Epithelial cell of proximal tubule (primary cell): ENCODE measurements at regions not wholly inside any gene's neighbourhood (a gene's known extent, or its start where the extent isn't known, plus 50 kb on each side); places are given as distances from the start of the nearest gene placed in this dataset.
A peak's percentile ranks its signal among the peaks of the same experiment; 100 is the strongest.
"Not testable (repeated sequence)": the region's sequence is repeated elsewhere in the genome, so short reads cannot be mapped to it uniquely, and the experiment has no call there.

ENCODE experiments used
- DNase-seq: peaks from one replicate; pipeline ENCODE4 v3.0.0-alpha.2; 2011; ENCODE audit warnings: low read depth
- H3K4me3 ChIP-seq: 2 replicates; pipeline ENCODE4 v1.5.1; 2011; ENCODE audit warnings: low read depth, mild to moderate bottlenecking, low read length
- TF ChIP-seq, protein P1 (sequence below): conservative IDR thresholded peaks from 2 replicates; pipeline ENCODE4 v1.5.1; 2012; ENCODE audit warnings: low read depth, mild to moderate bottlenecking, low read length

DNA sequence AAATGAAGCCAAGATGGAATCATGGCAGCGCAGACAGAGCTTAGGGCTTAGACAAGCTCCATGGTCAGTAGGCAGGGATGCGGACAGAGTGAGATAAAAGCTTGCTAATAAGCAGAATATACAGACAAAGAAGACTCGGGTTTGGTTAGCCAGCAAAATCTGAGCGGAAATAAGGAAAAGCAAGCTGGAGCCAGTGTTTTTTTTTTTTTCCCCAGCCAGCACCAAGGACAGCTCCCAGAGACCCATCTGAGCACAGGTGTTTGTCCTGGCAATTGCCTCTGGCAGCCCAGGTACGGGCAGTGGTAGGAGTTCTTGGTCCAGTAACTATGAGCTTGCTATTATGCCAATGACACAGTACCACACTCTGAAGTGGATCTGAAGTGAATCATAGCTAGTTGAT lies 187.6 kb downstream of the ADCYAP1 start:
- H3K4me3 ChIP-seq: no peak overlapping the region
- TF ChIP-seq, protein P1, sequence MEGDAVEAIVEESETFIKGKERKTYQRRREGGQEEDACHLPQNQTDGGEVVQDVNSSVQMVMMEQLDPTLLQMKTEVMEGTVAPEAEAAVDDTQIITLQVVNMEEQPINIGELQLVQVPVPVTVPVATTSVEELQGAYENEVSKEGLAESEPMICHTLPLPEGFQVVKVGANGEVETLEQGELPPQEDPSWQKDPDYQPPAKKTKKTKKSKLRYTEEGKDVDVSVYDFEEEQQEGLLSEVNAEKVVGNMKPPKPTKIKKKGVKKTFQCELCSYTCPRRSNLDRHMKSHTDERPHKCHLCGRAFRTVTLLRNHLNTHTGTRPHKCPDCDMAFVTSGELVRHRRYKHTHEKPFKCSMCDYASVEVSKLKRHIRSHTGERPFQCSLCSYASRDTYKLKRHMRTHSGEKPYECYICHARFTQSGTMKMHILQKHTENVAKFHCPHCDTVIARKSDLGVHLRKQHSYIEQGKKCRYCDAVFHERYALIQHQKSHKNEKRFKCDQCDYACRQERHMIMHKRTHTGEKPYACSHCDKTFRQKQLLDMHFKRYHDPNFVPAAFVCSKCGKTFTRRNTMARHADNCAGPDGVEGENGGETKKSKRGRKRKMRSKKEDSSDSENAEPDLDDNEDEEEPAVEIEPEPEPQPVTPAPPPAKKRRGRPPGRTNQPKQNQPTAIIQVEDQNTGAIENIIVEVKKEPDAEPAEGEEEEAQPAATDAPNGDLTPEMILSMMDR: no peak
- no peak for DNase-seq

DNA sequence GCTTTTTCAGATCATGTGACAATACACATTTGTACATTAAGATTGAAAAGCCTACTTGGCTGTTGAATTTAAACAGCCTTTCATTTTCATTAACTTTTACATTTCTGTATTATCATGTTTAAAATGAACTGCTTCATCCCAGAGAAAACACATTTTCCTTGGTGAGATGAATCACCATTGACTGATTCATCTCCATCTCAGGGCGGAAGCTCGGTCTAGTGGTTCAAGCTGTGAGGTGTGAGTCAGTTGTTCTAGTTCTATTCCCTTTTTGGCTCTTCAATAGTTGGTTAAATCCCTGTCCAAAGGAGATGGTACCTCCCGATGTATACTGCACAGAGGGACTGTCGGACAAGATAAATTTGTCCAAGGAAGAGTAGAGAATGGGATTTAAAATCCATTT lies 189.7 kb downstream of the ADCYAP1 start:
- TF ChIP-seq, protein P1: no peak
- DNase-seq: peak; percentile 41
- H3K4me3 ChIP-seq: no peak overlapping the region

DNA sequence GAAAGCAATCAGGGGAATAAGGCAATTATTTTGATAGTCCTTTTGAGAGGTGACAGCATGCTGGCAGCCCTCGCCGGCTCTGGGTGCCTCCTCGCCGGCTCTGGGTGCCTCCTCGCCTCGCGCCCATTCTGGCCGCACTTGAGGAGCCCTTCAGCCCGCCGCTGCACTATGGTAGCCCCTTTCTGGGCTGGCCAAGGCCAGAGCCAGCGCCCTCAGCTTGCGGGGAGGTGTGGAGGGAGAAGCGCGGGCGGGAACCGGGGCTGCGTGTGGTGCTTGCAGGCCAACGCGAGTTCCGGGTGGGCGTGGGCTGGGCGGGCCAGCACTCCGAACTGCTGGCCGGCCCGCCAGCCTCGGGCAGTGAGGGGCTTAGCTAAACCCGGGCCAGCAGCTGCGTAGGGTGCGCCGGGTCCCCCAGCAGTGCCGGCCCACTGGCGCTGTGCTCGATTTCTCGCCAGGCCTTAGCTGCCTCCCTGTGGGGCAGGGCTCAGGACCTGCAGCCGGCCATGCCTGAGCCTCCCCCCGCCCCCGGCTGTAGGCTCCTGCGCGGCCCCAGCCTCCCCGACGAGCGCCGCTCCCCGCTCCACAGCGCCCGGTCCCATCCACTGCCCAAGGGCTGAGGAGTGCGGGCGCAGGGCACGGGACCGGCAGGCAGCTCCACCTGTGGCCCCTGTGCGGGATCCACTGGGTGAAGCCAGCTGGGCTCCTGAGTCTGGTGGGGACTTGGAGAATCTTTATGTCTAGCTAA lies 193.5 kb downstream of the ADCYAP1 start:
- not testable (repeated sequence) for DNase-seq, H3K4me3 ChIP-seq

DNA sequence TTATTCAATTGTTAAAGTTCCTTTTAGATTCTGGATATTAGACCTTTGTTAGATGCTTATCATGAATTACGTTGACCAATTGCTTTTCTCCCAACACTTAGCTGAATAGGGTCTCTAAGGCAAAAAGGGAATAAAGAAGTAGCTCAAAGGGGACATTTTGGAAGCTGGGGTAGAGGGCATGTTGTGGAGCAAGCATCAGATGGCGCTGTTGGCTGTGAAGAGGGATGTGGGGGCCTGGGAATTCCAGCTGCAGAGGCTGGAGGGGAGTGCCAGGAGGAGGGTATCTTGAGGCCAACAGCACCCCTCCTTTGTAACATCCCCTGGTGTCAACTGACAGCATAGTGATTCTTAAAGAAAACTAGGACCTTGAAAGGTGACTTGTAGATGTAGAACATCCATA lies 198.2 kb downstream of the ADCYAP1 start:
- TF ChIP-seq, protein P1: no peak
- no peak for DNase-seq
- no peak overlapping the region for H3K4me3 ChIP-seq

DNA sequence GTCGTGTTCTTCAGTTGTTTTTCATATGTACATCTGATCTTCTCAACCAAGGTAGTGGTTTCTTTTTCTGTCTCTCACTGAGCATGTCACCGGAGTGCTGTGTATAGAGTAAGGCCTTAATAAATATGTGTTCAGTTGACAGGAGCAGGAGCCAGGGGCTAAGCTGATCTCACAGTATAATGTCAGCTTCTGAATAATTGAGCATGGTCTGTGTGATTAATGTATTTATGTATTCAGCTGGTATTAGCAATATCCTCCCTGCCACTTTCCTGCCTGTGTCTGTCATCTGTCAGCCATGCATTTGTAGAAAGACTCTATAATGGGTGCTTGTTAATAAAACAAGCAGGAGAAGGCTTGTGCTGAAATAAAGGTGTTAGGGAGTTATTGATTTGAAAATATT lies 198.9 kb downstream of the ADCYAP1 start:
- H3K4me3 ChIP-seq: no peak overlapping the region
- TF ChIP-seq, protein P1: no peak
- no peak for DNase-seq

DNA sequence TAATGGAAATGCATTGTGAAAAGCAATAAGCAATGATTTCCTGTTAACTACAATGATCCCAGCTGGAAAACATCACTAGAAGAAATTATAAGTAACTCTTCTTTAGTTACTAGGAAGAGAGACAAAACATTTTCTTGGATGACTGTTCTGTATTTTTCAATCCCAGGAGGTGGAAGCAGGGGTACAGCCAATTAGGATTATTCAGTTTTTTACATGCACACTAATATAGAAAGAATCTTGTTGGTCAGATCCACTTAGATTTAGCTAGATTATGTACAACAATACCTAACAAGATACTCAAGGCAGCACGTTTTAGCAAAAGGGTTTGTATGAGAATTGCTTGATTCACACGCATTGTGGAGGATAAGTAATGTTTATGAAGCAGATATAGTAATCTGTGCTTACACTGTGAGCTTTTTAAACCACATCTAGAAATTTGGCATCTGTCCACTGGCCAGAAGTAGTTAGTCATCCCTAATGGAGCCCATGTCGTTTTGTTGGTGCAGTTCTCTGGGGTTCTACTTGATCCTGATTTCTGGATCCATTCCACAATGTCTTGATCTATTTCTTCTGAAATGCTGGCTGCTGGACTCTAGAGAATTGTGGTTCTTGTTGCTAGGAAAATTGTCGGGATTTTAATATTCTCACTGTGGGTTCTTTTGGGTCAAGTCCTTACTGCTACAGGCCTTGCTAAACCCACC lies 199.7 kb downstream of the ADCYAP1 start:
- DNase-seq: no peak

DNA sequence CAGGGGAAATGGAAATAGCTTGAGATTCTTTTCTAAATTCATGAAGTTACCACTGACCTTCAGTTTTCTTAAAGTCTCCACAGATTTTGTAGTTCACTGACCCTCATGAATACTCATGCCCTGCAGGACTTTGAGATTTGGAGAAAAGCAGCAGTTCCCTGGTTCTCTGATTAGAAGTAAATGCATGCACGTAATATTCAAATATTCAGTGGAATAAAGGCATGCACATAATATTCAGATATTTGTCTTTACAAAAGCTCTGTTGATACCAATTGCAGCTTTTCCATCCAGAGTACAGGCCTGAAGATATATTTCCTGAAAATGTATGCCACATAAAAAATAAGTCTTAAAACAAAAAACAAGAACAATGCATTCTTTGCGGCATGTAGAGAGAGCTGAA lies 219.8 kb downstream of the ADCYAP1 start:
- TF ChIP-seq, protein P1: no peak

More for the DNA sequence above, 199.7 kb downstream of the ADCYAP1 start:
- TF ChIP-seq, protein P1: no peak
- no peak overlapping the region for H3K4me3 ChIP-seq

More for the DNA sequence above, 219.8 kb downstream of the ADCYAP1 start:
- H3K4me3 ChIP-seq: no peak overlapping the region
- no peak for DNase-seq
